GM10266 (cell line): ENCODE measurements at regions not wholly inside any gene's neighbourhood (a gene's known extent, or its start where the extent isn't known, plus 50 kb on each side); places are given as distances from the start of the nearest gene placed in this dataset.

Experiments
- DNase-seq: peaks from one replicate; pipeline ENCODE4 v3.0.0; 2012; ENCODE audit errors: extremely low spot score
- TF ChIP-seq, protein P1 (sequence below): IDR thresholded peaks from 2 replicates; pipeline ENCODE4 v1.5.1; 2012; ENCODE audit warnings: mild to moderate bottlenecking, low read depth; ENCODE audit not compliant: control insufficient read depth, insufficient read depth; ENCODE audit errors: missing control alignments

GRCh38 chr18:67379981-67380380, 136.5 kb downstream of the DSEL start:
- TF ChIP-seq, protein P1, sequence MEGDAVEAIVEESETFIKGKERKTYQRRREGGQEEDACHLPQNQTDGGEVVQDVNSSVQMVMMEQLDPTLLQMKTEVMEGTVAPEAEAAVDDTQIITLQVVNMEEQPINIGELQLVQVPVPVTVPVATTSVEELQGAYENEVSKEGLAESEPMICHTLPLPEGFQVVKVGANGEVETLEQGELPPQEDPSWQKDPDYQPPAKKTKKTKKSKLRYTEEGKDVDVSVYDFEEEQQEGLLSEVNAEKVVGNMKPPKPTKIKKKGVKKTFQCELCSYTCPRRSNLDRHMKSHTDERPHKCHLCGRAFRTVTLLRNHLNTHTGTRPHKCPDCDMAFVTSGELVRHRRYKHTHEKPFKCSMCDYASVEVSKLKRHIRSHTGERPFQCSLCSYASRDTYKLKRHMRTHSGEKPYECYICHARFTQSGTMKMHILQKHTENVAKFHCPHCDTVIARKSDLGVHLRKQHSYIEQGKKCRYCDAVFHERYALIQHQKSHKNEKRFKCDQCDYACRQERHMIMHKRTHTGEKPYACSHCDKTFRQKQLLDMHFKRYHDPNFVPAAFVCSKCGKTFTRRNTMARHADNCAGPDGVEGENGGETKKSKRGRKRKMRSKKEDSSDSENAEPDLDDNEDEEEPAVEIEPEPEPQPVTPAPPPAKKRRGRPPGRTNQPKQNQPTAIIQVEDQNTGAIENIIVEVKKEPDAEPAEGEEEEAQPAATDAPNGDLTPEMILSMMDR: no peak
- DNase-seq: no peak

DNA sequence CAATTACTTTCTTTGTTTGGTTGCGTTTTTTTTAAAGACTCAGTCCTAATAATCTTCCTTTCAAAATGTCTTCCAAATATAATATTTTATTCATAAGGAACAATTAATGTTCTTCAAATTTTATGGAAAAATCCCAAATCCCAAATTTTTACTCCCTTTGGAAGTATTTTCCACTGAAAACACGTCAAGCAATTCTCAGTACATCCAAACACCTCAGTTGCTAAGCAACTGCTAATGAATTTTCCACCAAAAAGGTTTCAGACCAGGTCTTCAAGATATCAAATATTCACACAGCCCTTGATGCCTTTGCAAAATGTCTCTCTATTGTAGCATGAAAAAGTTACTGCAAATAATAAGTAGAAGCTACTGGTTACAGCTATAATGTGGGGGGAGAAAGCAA, 140.1 kb downstream of the DSEL start:
- TF ChIP-seq, protein P1: no peak
- DNase-seq: no peak

DNA sequence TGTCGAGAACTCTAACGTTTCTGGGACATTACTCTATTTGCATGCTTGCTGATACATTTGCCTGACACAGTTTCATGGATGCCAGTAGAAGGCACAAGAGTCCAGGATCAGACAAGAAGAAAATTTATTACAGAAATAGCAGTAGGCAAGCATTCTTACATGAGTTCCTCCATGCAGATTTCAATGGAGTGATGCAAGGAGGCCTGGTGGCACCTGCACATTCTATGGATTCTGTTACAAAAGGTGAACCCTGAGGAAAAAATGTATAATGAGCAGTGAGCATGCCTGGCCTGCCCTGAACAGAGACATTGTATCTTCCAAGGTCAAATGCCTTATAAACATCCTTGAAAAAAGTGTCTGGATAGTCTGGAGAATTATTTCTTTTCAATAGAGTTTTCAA, 142.9 kb downstream of the DSEL start:
- TF ChIP-seq, protein P1: no peak
- DNase-seq: no peak

DNA sequence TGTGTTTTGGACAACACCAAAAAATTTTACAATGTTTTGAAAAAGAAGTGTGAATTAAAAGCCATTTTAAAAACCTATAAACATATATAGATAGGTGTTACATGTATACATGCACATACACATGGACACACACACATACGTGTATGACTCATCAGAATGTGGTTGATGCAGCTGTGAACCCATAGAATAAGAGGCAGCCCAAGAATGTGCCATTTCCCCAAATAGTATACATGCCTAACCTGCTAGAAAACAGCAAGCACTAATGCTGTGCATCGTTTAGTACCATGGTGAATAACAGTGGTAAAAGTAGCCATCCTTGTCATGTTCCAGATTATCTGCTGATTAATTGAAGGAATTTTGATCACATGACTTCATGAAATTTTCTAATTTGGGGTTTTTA, 149.0 kb downstream of the DSEL start:
- DNase-seq: no peak
- TF ChIP-seq, protein P1: no peak

DNA sequence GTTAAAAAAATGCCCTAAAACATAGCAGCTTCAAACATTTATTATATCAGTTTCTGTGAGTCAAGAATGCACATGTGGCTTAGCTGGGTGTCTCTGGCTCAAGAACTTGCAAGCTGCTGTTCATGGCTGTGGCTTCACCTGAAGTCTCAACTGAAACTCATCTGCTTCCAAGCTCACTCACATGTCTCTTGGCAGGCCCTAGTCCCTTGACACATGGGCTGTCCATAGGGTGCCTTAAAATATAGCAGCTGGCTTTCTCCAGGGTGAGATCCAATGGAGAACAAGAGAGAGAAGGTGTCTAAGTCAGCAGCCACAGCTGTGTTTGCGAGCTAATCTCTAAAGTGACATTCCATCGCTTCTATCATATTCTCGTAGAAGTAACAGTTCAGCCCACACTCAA, 152.8 kb downstream of the DSEL start:
- TF ChIP-seq, protein P1: no peak
- DNase-seq: no peak

DNA sequence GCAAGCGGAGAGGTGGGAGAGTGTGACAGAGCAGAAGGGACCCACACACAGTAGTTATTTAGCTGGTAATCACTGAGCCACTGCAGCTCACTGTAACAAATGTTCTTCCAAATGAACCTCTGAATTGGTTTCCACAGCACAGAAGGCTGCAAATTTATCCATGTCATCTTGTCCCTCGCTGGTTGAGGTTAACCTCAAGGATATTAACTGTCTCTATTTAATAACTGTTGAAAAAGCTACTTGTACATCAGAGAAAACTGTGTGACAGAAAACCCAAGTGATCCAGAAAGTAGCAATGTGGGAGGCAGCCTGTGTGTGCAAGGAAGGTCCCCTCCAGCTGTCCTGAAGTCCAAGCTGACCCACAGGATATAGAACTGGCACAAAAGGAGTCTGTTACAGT, 153.6 kb downstream of the DSEL start:
- TF ChIP-seq, protein P1: no peak
- no peak for DNase-seq

GRCh38 chr18:67359873-67360838, 156.4 kb downstream of the DSEL start:
- TF ChIP-seq, protein P1: no peak
- no peak for DNase-seq
